Neural cell (in vitro differentiated cells): ENCODE measurements at regions not wholly inside any gene's neighbourhood (a gene's known extent, or its start where the extent isn't known, plus 50 kb on each side); places are given as distances from the start of the nearest gene placed in this dataset.
"Not testable (repeated sequence)": the region's sequence is repeated elsewhere in the genome, so short reads cannot be mapped to it uniquely, and the experiment has no call there.

Source experiments
- H2AFZ ChIP-seq: fragments of 200-600, 300-800 bp; sonication (generic), shearing (Covaris generic); 2 replicates; pipeline ENCODE4 v1.6.0; 2014; ENCODE audit warnings: low read depth, mild to moderate bottlenecking, antibody characterized with exemption, low read length, moderate library complexity
- H3F3A ChIP-seq: fragments of 200-600 bp; shearing (Covaris generic); 2 replicates; pipeline ENCODE4 v1.6.1; 2016; ENCODE audit warnings: mild to moderate bottlenecking, moderate library complexity, mixed read lengths, antibody characterized with exemption, low read length; ENCODE audit not compliant: insufficient read depth, poor library complexity, severe bottlenecking
- H3K27ac ChIP-seq: fragments of 200-600, 300-800 bp; sonication (generic), shearing (Covaris generic); 2 replicates; pipeline ENCODE4 v1.5.1; 2014; ENCODE audit warnings: mild to moderate bottlenecking, low read length, moderate library complexity
- H3K27me3 ChIP-seq: fragments of 300-800, 200-600 bp; sonication (generic), shearing (Covaris generic); 2 replicates; pipeline ENCODE4 v1.6.0; 2014; ENCODE audit warnings: mild to moderate bottlenecking, low read depth, low read length, moderate library complexity; ENCODE audit not compliant: insufficient read depth
- H3K36me3 ChIP-seq: fragments of 300-800, 200-600 bp; sonication (generic), shearing (Covaris generic); 2 replicates; pipeline ENCODE4 v1.5.1; 2014; ENCODE audit warnings: mild to moderate bottlenecking, antibody characterized with exemption, low read length, moderate library complexity; ENCODE audit not compliant: insufficient read depth
- H3K4me2 ChIP-seq: fragments of 300-800, 200-600 bp; sonication (generic), shearing (Covaris generic); 2 replicates; pipeline ENCODE4 v1.6.0; 2014; ENCODE audit warnings: mild to moderate bottlenecking, low read length
- H3K4me3 ChIP-seq: fragments of 300-800, 200-600 bp; sonication (generic), shearing (Covaris generic); 2 replicates; pipeline ENCODE4 v1.5.1; 2014; ENCODE audit warnings: mild to moderate bottlenecking, low read length, moderate library complexity
- H3K79me2 ChIP-seq: fragments of 200-600 bp; shearing (Covaris generic); replicated peaks from 2 replicates; pipeline ENCODE4 v1.6.0; 2014; ENCODE audit warnings: mild to moderate bottlenecking, low read length, moderate library complexity; ENCODE audit not compliant: insufficient read depth
- H3K9ac ChIP-seq: fragments of 300-800, 200-600 bp; sonication (generic), shearing (Covaris generic); 2 replicates; pipeline ENCODE4 v1.6.1; 2016; ENCODE audit warnings: mild to moderate bottlenecking, low read length, mixed read lengths
- H3K9me2 ChIP-seq: fragments of 200-600 bp; shearing (Covaris generic); 2 replicates; pipeline ENCODE4 v1.6.1; 2016; ENCODE audit warnings: mild to moderate bottlenecking, low read length, mixed read lengths; ENCODE audit not compliant: insufficient read depth
- H3K9me3 ChIP-seq: fragments of 200-600, 300-800 bp; sonication (generic), shearing (Covaris generic); 2 replicates; pipeline ENCODE4 v1.6.1; 2016; ENCODE audit warnings: mild to moderate bottlenecking, mixed run types, low read length, moderate library complexity, mixed read lengths
- H4K20me1 ChIP-seq: fragments of 200-600 bp; shearing (Covaris generic); 2 replicates; pipeline ENCODE4 v1.6.1; 2016; ENCODE audit warnings: mild to moderate bottlenecking, mixed run types; ENCODE audit not compliant: insufficient read depth
- CTCF ChIP-seq: fragments of 450-650 bp; IDR thresholded peaks from 2 replicates; pipeline ENCODE4 v1.5.1; 2014; ENCODE audit warnings: antibody characterized with exemption, mild to moderate bottlenecking, moderate library complexity; ENCODE audit not compliant: poor library complexity, severe bottlenecking
- EP300 ChIP-seq: fragments of 450-650 bp; conservative IDR thresholded peaks from 2 replicates; pipeline ENCODE4 v1.6.1; 2014; ENCODE audit warnings: antibody characterized with exemption, mild to moderate bottlenecking, moderate library complexity; ENCODE audit not compliant: poor library complexity, severe bottlenecking
- EZH2 ChIP-seq: fragments of 200-600, 300-800 bp; shearing (Covaris generic), sonication (generic); IDR thresholded peaks from 2 replicates; pipeline ENCODE4 v1.6.1; 2014; ENCODE audit warnings: antibody characterized with exemption, low read length, borderline replicate concordance, mild to moderate bottlenecking; ENCODE audit not compliant: insufficient read depth, poor library complexity, severe bottlenecking
- MXI1 ChIP-seq: fragments of 450-650 bp; conservative IDR thresholded peaks from 2 replicates; pipeline ENCODE4 v1.6.1; 2014; ENCODE audit warnings: antibody characterized with exemption, mild to moderate bottlenecking; ENCODE audit not compliant: poor library complexity, severe bottlenecking
- POLR2AphosphoS5 ChIP-seq: IDR thresholded peaks from 2 replicates; pipeline ENCODE4 v1.6.1; 2012
- RAD21 ChIP-seq: fragments of 450-650 bp; conservative IDR thresholded peaks from 2 replicates; pipeline ENCODE4 v1.6.1; 2014; ENCODE audit warnings: antibody characterized with exemption, mild to moderate bottlenecking, moderate library complexity
- REST ChIP-seq: IDR thresholded peaks from 2 replicates; pipeline ENCODE4 v1.6.1; 2012; ENCODE audit warnings: borderline replicate concordance
- SMC3 ChIP-seq: fragments of 450-650 bp; conservative IDR thresholded peaks from 2 replicates; pipeline ENCODE4 v1.6.1; 2014; ENCODE audit warnings: antibody characterized with exemption, mild to moderate bottlenecking, moderate library complexity; ENCODE audit not compliant: poor library complexity
- TAF1 ChIP-seq: IDR thresholded peaks from 2 replicates; pipeline ENCODE4 v1.6.1; 2012; ENCODE audit warnings: low read depth

GRCh38 chr5:25295067-25295466 lies 650.3 kb upstream of the CDH10 start:
- no peak overlapping the region for H3K4me3 ChIP-seq
- H3K27me3 ChIP-seq, result no peaks in the 10 kb centered on the region
- H2AFZ ChIP-seq, result no peak overlapping the region
- H3K9me2 ChIP-seq, result no peaks in the 10 kb centered on the region
- TF ChIP-seq MXI1, result no peak
- TF ChIP-seq POLR2AphosphoS5, result no peak
- TF ChIP-seq CTCF, result no peak
- TF ChIP-seq EP300, result no peak
- TF ChIP-seq REST, result no peak
- TF ChIP-seq RAD21, result no peak
- TF ChIP-seq EZH2, result no peak
- TF ChIP-seq TAF1, result no peak
- TF ChIP-seq SMC3, result no peak
- no peak overlapping the region for H3K9ac ChIP-seq
- no peaks in the 10 kb centered on the region for H3K9me3 ChIP-seq
- no peaks in the 10 kb centered on the region for H3F3A ChIP-seq
- H3K27ac ChIP-seq, result no peak overlapping the region
- H3K4me2 ChIP-seq, result no peak overlapping the region
- no peaks in the 10 kb centered on the region for H4K20me1 ChIP-seq
- no peaks in the 10 kb centered on the region for H3K36me3 ChIP-seq
- H3K79me2 ChIP-seq, result no peaks in the 10 kb centered on the region

DNA sequence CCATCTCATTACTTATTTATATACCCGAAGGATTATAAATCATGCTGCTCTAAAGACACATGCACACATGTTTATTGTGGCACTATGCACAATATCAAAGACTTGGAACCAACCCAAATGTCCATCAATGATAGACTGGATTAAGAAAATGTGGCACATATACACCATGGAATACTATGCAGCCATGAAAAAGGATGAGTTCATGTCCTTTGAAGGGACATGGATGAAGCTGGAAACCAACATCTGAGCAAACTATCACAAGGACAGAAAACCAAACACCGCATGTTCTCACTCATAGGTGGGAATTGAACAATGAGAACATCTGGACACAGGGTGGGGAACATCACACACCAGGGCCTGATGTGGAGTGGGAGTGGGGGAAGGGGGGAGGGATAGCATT lies 645.0 kb upstream of the CDH10 start:
- H3K9ac ChIP-seq, H3F3A ChIP-seq, H3K27ac ChIP-seq, H3K27me3 ChIP-seq, H2AFZ ChIP-seq, H4K20me1 ChIP-seq, H3K4me3 ChIP-seq, H3K36me3 ChIP-seq, H3K79me2 ChIP-seq, H3K4me2 ChIP-seq, H3K9me3 ChIP-seq, H3K9me2 ChIP-seq: not testable (repeated sequence)

DNA sequence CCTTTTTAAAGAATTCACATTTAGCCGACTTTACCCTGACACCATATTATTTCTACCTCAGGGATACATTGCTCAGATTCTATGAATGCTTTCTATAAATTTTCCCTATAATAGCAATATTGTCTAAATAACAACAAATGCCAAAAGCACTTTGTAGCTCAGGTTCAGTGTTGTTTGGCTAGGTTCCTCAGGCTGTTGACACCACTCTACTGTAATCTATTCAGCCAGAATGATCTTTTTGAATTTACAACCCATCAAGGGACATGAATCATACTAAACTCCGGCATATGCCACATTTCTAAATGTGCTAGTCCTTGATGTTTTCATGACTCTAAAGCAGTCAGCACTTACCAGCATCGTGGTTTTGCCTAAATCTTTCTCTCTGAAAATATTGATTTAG lies 641.5 kb upstream of the CDH10 start:
- Histone ChIP-seq H3K27me3 (no peaks in the 10 kb centered on the region), H3K9me2 (no peaks in the 10 kb centered on the region), H3K27ac (no peak overlapping the region), H3K4me3 (no peak overlapping the region), H3K4me2 (no peak overlapping the region), H3F3A (no peaks in the 10 kb centered on the region), H4K20me1 (no peaks in the 10 kb centered on the region), H3K9ac (no peak overlapping the region), H2AFZ (no peak overlapping the region), H3K79me2 (no peaks in the 10 kb centered on the region), H3K9me3 (no peaks in the 10 kb centered on the region), H3K36me3 (no peaks in the 10 kb centered on the region)
- TF ChIP-seq TAF1 (no peak), SMC3 (no peak), MXI1 (no peak), EP300 (no peak), CTCF (no peak), RAD21 (no peak), REST (no peak), EZH2 (no peak), POLR2AphosphoS5 (no peak)
